CD4-positive, CD25-positive, alpha-beta regulatory T cell (primary cell): ENCODE measurements at regions not wholly inside any gene's neighbourhood (a gene's known extent, or its start where the extent isn't known, plus 50 kb on each side); places are given as distances from the start of the nearest gene placed in this dataset.

Source experiments
- ATAC-seq, 2 donors: fragments of 150-1000 bp; cut with Tn5 transposase; one replicate each; pipeline ENCODE4 v1.10.0; 2021; ENCODE audit warnings: low read depth in 2 of 2, moderate number of reproducible peaks in 2 of 2, moderate library complexity in 1 of 2
- DNase-seq, 3 donors: peaks; one replicate each; pipeline versions ENCODE4 v3.0.0 to v3.0.0-alpha.2; 2012 to 2022; ENCODE audit warnings: mixed read lengths in 1 of 3
- H3K27ac ChIP-seq: one replicate; pipeline ENCODE4 v1.7.0; 2013; ENCODE audit warnings: mild to moderate bottlenecking, low read length; ENCODE audit not compliant: insufficient read depth, poor library complexity, severe bottlenecking
- H3K27me3 ChIP-seq: one replicate; pipeline ENCODE4 v1.7.0; 2013; ENCODE audit warnings: low read length; ENCODE audit not compliant: control insufficient read depth, insufficient read depth
- H3K36me3 ChIP-seq: one replicate; pipeline ENCODE4 v1.7.0; 2013; ENCODE audit warnings: mild to moderate bottlenecking, low read length, moderate library complexity; ENCODE audit not compliant: control insufficient read depth, insufficient read depth
- H3K4me1 ChIP-seq: 2 replicates; pipeline ENCODE4 v1.7.0; 2013; ENCODE audit warnings: mild to moderate bottlenecking, low read length; ENCODE audit not compliant: insufficient read depth, control insufficient read depth, poor library complexity, severe bottlenecking
- H3K4me3 ChIP-seq: one replicate; pipeline ENCODE4 v1.7.0; 2013; ENCODE audit warnings: low read depth, mild to moderate bottlenecking, low read length, moderate library complexity
- H3K9me3 ChIP-seq, 2 experiments: 1 replicate in 1 of 2; 2 replicates in 1 of 2; pipeline ENCODE4 v1.7.0; 2013; ENCODE audit warnings: low read length in 2 of 2, mild to moderate bottlenecking in 1 of 2, moderate library complexity in 1 of 2; ENCODE audit not compliant: control insufficient read depth in 2 of 2
- H3K27ac Mint-ChIP-seq, 3 donors: one replicate each; pipeline ENCODE4 v1.8.0; 2020 to 2022; ENCODE audit warnings: mild to moderate bottlenecking in 3 of 3, mixed read lengths in 3 of 3, moderate library complexity in 2 of 3
- H3K27me3 Mint-ChIP-seq: one replicate; pipeline ENCODE4 v1.8.0; 2022; ENCODE audit warnings: mild to moderate bottlenecking, mixed read lengths
- H3K36me3 Mint-ChIP-seq: one replicate; pipeline ENCODE4 v1.8.0; 2020; ENCODE audit warnings: mixed read lengths
- H3K4me1 Mint-ChIP-seq, 4 donors: one replicate each; pipeline ENCODE4 v1.8.0; 2020 to 2022; ENCODE audit warnings: mixed read lengths in 4 of 4, mild to moderate bottlenecking in 1 of 4
- H3K4me3 Mint-ChIP-seq, 4 donors: one replicate each; pipeline ENCODE4 v1.8.0; 2020 to 2022; ENCODE audit warnings: mild to moderate bottlenecking in 4 of 4, mixed read lengths in 4 of 4, moderate library complexity in 3 of 4
- H3K9me3 Mint-ChIP-seq, 7 donors: one replicate each; pipeline ENCODE4 v1.8.0; 2020 to 2022; ENCODE audit warnings: mixed read lengths in 7 of 7, mild to moderate bottlenecking in 3 of 7, moderate library complexity in 2 of 7

DNA sequence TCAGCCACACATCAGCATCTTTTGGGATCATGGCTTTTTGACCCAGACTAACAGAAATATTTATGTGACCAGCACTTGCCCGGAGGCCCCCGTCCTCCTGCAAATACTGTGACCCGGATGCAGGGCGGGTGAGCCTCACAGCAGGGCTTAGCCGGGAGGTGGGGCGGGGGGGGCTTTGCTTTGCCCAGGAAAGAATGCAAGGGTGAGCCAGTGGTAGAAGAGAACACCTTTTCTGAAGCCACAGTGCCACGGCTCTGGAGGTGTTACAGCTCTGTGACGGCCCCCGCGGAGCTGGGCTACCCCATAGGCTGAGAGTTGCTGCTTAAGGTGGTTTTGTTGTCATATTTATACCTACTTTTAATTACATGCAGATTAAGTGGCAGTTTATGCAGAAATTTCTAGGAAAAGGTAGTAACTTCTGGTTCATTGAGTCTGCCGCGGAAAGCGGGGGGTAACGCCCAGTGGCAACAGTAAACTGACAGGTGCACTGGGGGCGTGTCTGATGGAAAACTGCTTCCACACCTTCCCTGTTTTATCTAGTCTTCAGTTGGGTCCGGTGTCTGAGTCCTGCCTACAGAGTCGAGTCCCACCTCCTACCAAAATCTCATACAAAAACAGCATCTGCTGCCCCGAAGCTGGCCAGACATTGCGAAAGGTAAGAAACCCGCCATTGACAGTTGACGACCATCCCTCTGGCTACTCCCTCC lies 187.9 kb downstream of the TEX29 start:
- peaks cover 0 to 3% (median 0%) of the 10 kb centered on the region in 7 donors for H3K9me3 Mint-ChIP-seq
- H3K9me3 ChIP-seq: no peaks in the 10 kb centered on the region
- H3K4me1 Mint-ChIP-seq: peaks cover 0 to 2% (median 0%) of the 10 kb centered on the region in 4 donors
- H3K27ac Mint-ChIP-seq: no peak overlapping the region
- no peaks in the 10 kb centered on the region for H3K4me1 ChIP-seq
- no peaks in the 10 kb centered on the region for H3K36me3 Mint-ChIP-seq
- no peak overlapping the region for H3K4me3 Mint-ChIP-seq
- no peak for ATAC-seq
- no peaks in the 10 kb centered on the region for H3K27me3 Mint-ChIP-seq
- H3K27me3 ChIP-seq: no peaks in the 10 kb centered on the region
- H3K4me3 ChIP-seq: no peak overlapping the region
- H3K36me3 ChIP-seq: no peaks in the 10 kb centered on the region
- no peak overlapping the region for H3K27ac ChIP-seq
- no peak for DNase-seq

- peaks cover 0 to 2% (median 0%) of the 10 kb centered on the region in 4 donors for H3K4me1 Mint-ChIP-seq
- DNase-seq: no peak
- no peak for ATAC-seq
These were observed 188.6 kb downstream of the TEX29 start for GRCh38 chr13:111508902-111509509.

GRCh38 chr13:111510502-111511218 lies 190.2 kb downstream of the TEX29 start:
- H3K27me3 Mint-ChIP-seq: no peaks in the 10 kb centered on the region
- no peak for DNase-seq

More at GRCh38 chr13:111508902-111509509, 188.6 kb downstream of the TEX29 start:
- Mint-ChIP-seq H3K4me3 (no peak overlapping the region), H3K36me3 (no peaks in the 10 kb centered on the region), H3K27me3 (no peaks in the 10 kb centered on the region), H3K27ac (no peak overlapping the region), H3K9me3 (peaks cover 0 to 3% (median 0%) of the 10 kb centered on the region in 7 donors)
- Histone ChIP-seq H3K4me1 (no peaks in the 10 kb centered on the region), H3K36me3 (no peaks in the 10 kb centered on the region), H3K9me3 (no peaks in the 10 kb centered on the region), H3K27me3 (no peaks in the 10 kb centered on the region), H3K27ac (no peak overlapping the region), H3K4me3 (no peak overlapping the region)

DNA sequence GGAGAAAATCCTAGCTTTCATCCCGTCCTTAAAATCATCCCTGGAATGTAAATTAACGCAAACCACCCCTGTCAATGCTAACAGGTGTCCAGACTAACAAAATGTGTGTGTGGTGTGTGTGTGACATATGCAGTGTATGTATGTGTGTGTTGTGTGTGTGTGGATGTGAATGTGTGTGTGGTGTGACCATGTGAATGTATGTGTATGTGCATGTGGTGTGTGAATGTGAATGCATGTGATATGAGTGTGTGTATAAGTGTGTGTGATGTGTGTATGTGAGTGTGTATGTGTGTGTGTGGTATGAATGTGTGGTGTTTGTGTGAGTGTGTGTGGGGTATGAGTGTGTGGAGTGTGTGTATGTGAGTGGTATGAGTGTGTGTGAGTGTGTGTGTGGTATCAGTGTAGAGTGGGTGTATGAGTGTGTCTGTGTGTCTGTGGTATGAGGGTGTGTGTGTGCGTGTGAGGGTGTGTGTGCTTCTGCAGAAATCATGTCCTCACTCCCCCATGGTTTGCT lies 190.8 kb downstream of the TEX29 start:
- H3K27ac Mint-ChIP-seq: no peak overlapping the region
- no peaks in the 10 kb centered on the region for H3K27me3 Mint-ChIP-seq
- Histone ChIP-seq H3K36me3 (no peaks in the 10 kb centered on the region), H3K4me3 (no peak overlapping the region), H3K27me3 (no peaks in the 10 kb centered on the region), H3K9me3 (no peaks in the 10 kb centered on the region), H3K27ac (no peak overlapping the region), H3K4me1 (no peaks in the 10 kb centered on the region)
- H3K36me3 Mint-ChIP-seq: no peaks in the 10 kb centered on the region
- no peak for DNase-seq
- H3K9me3 Mint-ChIP-seq: peaks cover 0 to 3% (median 0%) of the 10 kb centered on the region in 7 donors
- no peak overlapping the region for H3K4me3 Mint-ChIP-seq
- no peaks in the 10 kb centered on the region for H3K4me1 Mint-ChIP-seq
- ATAC-seq: no peak

More at GRCh38 chr13:111510502-111511218, 190.2 kb downstream of the TEX29 start:
- peaks cover 0 to 3% (median 0%) of the 10 kb centered on the region in 7 donors for H3K9me3 Mint-ChIP-seq
- H3K27me3 ChIP-seq: no peaks in the 10 kb centered on the region
- no peak overlapping the region for H3K4me3 Mint-ChIP-seq
- no peak overlapping the region for H3K4me3 ChIP-seq
- H3K36me3 ChIP-seq: no peaks in the 10 kb centered on the region
- no peaks in the 10 kb centered on the region for H3K9me3 ChIP-seq
- H3K4me1 Mint-ChIP-seq: no peaks in the 10 kb centered on the region
- H3K27ac ChIP-seq: no peak overlapping the region
- ATAC-seq: no peak
- H3K27ac Mint-ChIP-seq: no peak overlapping the region
- H3K36me3 Mint-ChIP-seq: no peaks in the 10 kb centered on the region
- no peaks in the 10 kb centered on the region for H3K4me1 ChIP-seq

DNA sequence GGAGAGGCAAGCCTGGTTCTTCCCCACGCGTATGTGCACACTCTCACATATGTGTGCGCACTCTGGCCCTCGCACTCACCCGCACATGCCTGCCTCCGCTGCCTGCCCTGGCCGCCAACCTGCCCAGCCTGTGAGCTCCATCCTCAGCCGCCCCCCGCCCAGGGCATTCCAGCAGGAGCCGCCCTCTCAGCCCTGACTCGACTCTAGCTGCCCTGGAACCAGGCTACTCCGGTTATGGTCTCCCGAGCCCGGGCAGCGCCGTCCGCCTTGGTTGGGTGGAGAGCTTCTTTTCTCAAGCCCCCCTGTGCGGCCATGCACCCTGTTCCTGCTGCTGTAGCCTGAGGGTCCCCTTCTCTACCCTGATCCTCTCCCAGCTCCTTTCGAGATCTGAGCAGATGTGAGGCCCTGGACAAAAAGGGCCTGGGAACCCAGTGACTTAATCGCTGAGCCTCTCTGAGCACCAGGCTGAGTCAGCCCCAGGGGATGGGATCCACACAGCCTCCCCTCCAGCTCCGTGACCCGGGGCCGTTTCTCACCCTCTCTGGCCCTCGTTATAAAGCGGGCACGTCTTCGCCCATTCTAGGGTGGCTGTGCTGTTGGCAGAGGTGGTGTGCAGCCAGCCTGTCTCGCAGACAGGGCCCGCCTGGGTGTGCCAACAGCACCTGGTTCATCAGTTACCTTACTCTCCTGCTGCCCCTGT lies 191.5 kb downstream of the TEX29 start:
- H3K4me3 ChIP-seq: no peak overlapping the region
- Mint-ChIP-seq H3K27me3 (no peaks in the 10 kb centered on the region), H3K4me1 (no peaks in the 10 kb centered on the region), H3K4me3 (no peak overlapping the region), H3K9me3 (peaks cover 0 to 3% (median 0%) of the 10 kb centered on the region in 7 donors), H3K36me3 (no peaks in the 10 kb centered on the region), H3K27ac (peak overlapping the region in 1 of 3 donors; percentile 32)
- DNase-seq (no peak), ATAC-seq (no peak)
- H3K36me3 ChIP-seq: no peaks in the 10 kb centered on the region
- no peaks in the 10 kb centered on the region for H3K4me1 ChIP-seq
- H3K27ac ChIP-seq: no peak overlapping the region
- H3K27me3 ChIP-seq: no peaks in the 10 kb centered on the region
- no peaks in the 10 kb centered on the region for H3K9me3 ChIP-seq

DNA sequence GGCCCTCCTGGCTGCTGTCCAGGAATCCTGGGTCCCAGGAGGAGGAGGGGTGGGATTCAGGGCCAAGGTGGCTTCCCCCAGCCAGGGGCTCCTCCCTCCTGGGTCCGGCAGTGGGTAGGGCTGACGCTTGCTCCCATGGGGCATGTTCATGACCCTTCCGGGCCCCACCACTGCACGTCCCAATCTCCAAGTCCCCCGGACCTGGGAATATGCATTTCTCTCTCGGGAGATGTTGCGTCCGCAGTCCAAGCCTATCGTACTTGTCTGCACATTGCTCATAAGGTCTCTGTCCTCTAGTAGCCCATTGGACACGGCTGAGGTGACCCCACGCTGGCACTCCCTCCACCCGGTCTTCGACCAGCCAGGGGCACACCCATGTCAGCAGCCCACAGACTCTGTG lies 192.3 kb downstream of the TEX29 start:
- Histone ChIP-seq H3K27me3 (no peaks in the 10 kb centered on the region), H3K4me1 (no peaks in the 10 kb centered on the region), H3K4me3 (no peak overlapping the region), H3K36me3 (no peaks in the 10 kb centered on the region), H3K27ac (no peak overlapping the region), H3K9me3 (no peaks in the 10 kb centered on the region)
- no peaks in the 10 kb centered on the region for H3K27me3 Mint-ChIP-seq
- ATAC-seq: no peak
- no peaks in the 10 kb centered on the region for H3K36me3 Mint-ChIP-seq
- H3K27ac Mint-ChIP-seq: no peak overlapping the region
- peaks cover 0 to 3% (median 0%) of the 10 kb centered on the region in 7 donors for H3K9me3 Mint-ChIP-seq
- H3K4me1 Mint-ChIP-seq: no peaks in the 10 kb centered on the region
- H3K4me3 Mint-ChIP-seq: no peak overlapping the region
- no peak for DNase-seq

DNA sequence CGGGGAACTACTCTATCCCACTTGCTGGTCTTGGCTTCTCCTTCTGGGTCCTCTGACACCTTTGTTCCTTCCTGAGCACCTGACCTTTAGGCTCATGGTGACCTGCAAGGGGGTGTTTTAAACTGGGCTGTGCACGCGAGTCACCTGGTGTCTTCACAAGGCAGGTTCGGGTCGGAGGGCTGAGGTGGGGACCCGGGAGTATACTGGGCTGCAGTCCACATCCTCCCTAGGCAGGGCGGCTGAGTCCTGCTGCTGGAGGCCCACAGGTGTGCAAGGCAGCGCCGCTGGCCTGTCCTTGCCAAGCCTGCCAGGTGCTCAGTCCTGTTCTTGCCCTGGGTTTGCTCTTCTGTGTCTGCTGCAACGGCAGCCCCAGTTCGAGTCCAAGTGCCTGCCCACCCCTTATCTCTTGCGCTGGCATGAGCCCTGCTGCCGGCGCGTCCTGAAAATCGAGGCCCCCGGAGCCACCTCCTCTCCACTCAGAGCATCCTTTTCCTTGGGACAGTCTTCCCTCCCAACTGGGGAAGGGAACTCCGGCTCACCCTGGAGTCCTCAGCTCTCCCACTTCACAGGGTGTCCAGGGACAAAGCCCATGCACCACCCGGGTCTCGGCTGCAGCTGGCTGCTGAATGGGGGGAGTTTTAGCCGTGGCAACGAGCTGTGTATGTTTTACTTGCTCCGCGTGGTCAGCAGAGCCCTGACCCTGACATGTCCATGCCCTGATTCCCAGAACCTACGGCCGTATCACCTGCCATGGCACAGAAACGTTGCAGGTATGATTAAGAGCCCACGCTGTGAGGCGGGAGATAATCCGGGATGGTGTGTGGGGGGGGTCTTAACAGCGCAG lies 193.5 kb downstream of the TEX29 start:
- Histone ChIP-seq H3K27ac (no peak overlapping the region), H3K36me3 (no peaks in the 10 kb centered on the region), H3K4me3 (no peak overlapping the region), H3K27me3 (no peaks in the 10 kb centered on the region), H3K4me1 (no peaks in the 10 kb centered on the region), H3K9me3 (no peaks in the 10 kb centered on the region)
- H3K4me3 Mint-ChIP-seq: no peak overlapping the region
- H3K4me1 Mint-ChIP-seq: no peaks in the 10 kb centered on the region
- no peak for ATAC-seq
- no peaks in the 10 kb centered on the region for H3K27me3 Mint-ChIP-seq
- H3K36me3 Mint-ChIP-seq: no peaks in the 10 kb centered on the region
- DNase-seq: no peak
- H3K9me3 Mint-ChIP-seq: peaks cover 0 to 3% (median 0%) of the 10 kb centered on the region in 7 donors
- H3K27ac Mint-ChIP-seq: no peak overlapping the region
